ENCODE measurements at regions not wholly inside any gene's neighbourhood (a gene's known extent, or its start where the extent isn't known, plus 50 kb on each side); places are given as distances from the start of the nearest gene placed in this dataset.
"Not testable (repeated sequence)": the region's sequence is repeated elsewhere in the genome, so short reads cannot be mapped to it uniquely, and the experiment has no call there.

DNA sequence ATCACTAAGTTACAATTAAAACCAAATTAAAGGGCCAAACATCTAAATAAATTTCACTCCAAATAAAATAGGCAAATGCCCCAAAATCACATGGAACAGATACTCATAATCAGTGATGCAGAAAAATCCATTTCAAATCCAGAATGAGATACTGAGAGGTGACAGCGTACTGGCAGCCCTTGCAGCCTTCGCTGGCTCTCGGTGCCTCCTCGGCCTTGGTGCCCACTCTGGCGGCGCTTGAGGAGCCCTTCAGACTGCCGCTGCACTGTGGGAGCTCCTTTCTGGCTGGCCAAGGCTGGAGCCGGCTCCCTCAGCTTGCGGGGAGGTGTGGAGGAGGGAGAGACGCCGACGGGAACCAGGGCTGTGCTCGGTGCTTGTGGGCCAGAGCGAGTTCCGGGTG is 761.2 kb upstream of the AMELY start:
- H3K4me3 ChIP-seq, result no peak overlapping the region
- no peaks in the 10 kb centered on the region for H3K27me3 ChIP-seq
- DNase-seq, result no peak
- H3K27ac ChIP-seq, result no peak overlapping the region
- intact Hi-C loops (cut with DNase I), result no loop called here
- TF ChIP-seq POLR2A (IDR thresholded peaks at IDR 0.05), result no peak
- WGBS, 2 donors, result 96% methylated on average over 7 of the region's 15 CpGs; no CpG with 5 or more reads in 1 of the 2 donors
- no peaks in the 10 kb centered on the region for H3K36me3 ChIP-seq
- H3K4me1 ChIP-seq, result no peaks in the 10 kb centered on the region
- H3K9me3 ChIP-seq, result no peaks in the 10 kb centered on the region

DNA sequence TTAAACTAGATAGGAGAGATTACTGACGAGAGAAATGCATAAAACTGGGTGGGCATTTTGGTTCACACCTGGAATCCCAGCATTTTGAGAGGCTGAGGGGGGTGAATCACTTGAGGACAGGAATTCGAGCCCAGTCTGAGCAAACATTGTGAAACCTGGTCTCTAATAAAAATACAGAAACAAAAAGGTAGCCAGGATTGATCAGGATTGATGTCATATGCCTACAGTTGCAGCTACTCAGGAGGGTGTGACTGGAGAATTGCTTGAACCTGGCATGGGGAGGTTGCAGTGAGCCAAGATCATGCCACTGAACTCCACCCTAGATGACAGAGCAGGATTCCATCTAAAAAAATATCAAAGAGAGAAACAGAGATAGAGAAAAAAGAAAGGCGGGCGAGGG is 751.7 kb upstream of the AMELY start:
- Histone ChIP-seq H3K9me3 (no peaks in the 10 kb centered on the region), H3K27ac (no peak overlapping the region), H3K27me3 (no peaks in the 10 kb centered on the region), H3K36me3 (no peaks in the 10 kb centered on the region), H3K4me1 (no peaks in the 10 kb centered on the region), H3K4me3 (no peak overlapping the region)
- intact Hi-C loops (cut with DNase I), result no loop called here
- no peak for DNase-seq
- 48% methylated on average over 4 of the region's 4 CpGs; no CpG with 5 or more reads in 1 of the 2 donors for WGBS, 2 donors
- TF ChIP-seq POLR2A (IDR thresholded peaks at IDR 0.05) (no peak), CTCF (IDR thresholded peaks at IDR 0.05) (no peak)

GRCh38 chrY:7659047-7659446 is 747.5 kb upstream of the AMELY start:
- H3K9me3 ChIP-seq, result no peaks in the 10 kb centered on the region
- H3K27ac ChIP-seq, result no peak overlapping the region
- H3K27me3 ChIP-seq, result no peaks in the 10 kb centered on the region
- no peaks in the 10 kb centered on the region for H3K4me1 ChIP-seq
- intact Hi-C loops (cut with DNase I), result no loop called here
- no peak for TF ChIP-seq CTCF (IDR thresholded peaks at IDR 0.05)
- TF ChIP-seq POLR2A (IDR thresholded peaks at IDR 0.05), result no peak
- no peak overlapping the region for H3K4me3 ChIP-seq
- DNase-seq, result no peak
- no peaks in the 10 kb centered on the region for H3K36me3 ChIP-seq
- 83% methylated on average over 1 of the region's 5 CpGs; no CpG with 5 or more reads in 1 of the 2 donors for WGBS, 2 donors

GRCh38 chrY:7656596-7656995 is 745.0 kb upstream of the AMELY start:
- H3K27ac ChIP-seq, result no peak overlapping the region
- no peak for DNase-seq
- TF ChIP-seq POLR2A (IDR thresholded peaks at IDR 0.05) (no peak), CTCF (IDR thresholded peaks at IDR 0.05) (no peak)
- no peaks in the 10 kb centered on the region for H3K36me3 ChIP-seq
- WGBS, 2 donors, result 93% methylated on average over 4 of the region's 5 CpGs; no CpG with 5 or more reads in 1 of the 2 donors
- intact Hi-C loops (cut with DNase I), result no loop called here
- H3K4me3 ChIP-seq, result no peak overlapping the region
- no peaks in the 10 kb centered on the region for H3K4me1 ChIP-seq
- no peaks in the 10 kb centered on the region for H3K9me3 ChIP-seq
- no peaks in the 10 kb centered on the region for H3K27me3 ChIP-seq

DNA sequence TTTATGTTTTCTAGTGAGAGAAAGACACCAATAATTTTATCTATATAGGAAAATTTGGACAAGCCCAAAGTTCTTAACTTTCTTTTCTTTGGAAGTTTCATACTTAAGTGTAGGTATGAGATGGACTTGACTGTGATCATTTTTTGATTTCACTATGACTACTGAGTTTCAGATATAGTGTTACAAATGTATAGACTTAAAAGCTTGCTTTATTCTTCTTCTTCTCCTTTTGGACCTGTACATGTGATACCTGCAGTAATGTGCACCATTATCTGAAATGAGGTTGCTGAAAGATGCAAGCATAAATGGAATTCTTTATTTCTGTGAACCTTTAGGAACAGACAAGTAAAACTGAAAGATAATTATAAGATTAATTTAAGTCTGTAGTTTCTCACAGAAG is 743.4 kb upstream of the AMELY start:
- intact Hi-C loops (cut with DNase I), result no loop called here
- no peaks in the 10 kb centered on the region for H3K27me3 ChIP-seq
- H3K4me3 ChIP-seq, result no peak overlapping the region
- no peaks in the 10 kb centered on the region for H3K36me3 ChIP-seq
- H3K4me1 ChIP-seq, result no peaks in the 10 kb centered on the region
- no peak for DNase-seq
- H3K9me3 ChIP-seq, result no peaks in the 10 kb centered on the region
- TF ChIP-seq CTCF (IDR thresholded peaks at IDR 0.05) (no peak), POLR2A (IDR thresholded peaks at IDR 0.05) (no peak)
- H3K27ac ChIP-seq, result no peak overlapping the region

- H3K9me3 ChIP-seq; H3K4me3 ChIP-seq; H3K36me3 ChIP-seq; H3K4me1 ChIP-seq; intact Hi-C loops (cut with DNase I); H3K27me3 ChIP-seq; DNase-seq; H3K27ac ChIP-seq: not testable (repeated sequence)
- WGBS, 2 donors, result 56% methylated on average over 1 of the region's 1 CpG; no CpG with 5 or more reads in 1 of the 2 donors
Observed at GRCh38 chrY:7649866-7650265, 738.3 kb upstream of the AMELY start.

All from esophagus squamous epithelium (tissue), 5 donors.